Lung microvascular endothelial cell (primary cell): ENCODE measurements at regions not wholly inside any gene's neighbourhood (a gene's known extent, or its start where the extent isn't known, plus 50 kb on each side); places are given as distances from the start of the nearest gene placed in this dataset.
A peak's percentile ranks its signal among the peaks of the same experiment; 100 is the strongest.

Experiments
- DNase-seq, 2 donors: peaks; one replicate each; pipeline versions ENCODE4 v3.0.0 to v3.0.0-alpha.2; 2010; ENCODE audit warnings: low read depth in 2 of 2

GRCh38 chr10:44850356-44850934 lies 60.7 kb upstream of the TMEM72 start:
- peak in 1 of 2 donors; percentile 10 for DNase-seq

- no peak for DNase-seq
Observed at GRCh38 chr10:44851413-44851812, 59.7 kb upstream of the TMEM72 start.

GRCh38 chr10:44851881-44852280 lies 59.3 kb upstream of the TMEM72 start:
- no peak for DNase-seq

- peak in 1 of 2 donors; percentile 57 for DNase-seq
Observed at GRCh38 chr10:44853148-44853734, 57.9 kb upstream of the TMEM72 start.

- DNase-seq, result no peak
Observed at GRCh38 chr10:44853796-44854195, 57.3 kb upstream of the TMEM72 start.

GRCh38 chr10:44854693-44855350 lies 56.3 kb upstream of the TMEM72 start:
- no peak for DNase-seq

GRCh38 chr10:44856696-44857095 lies 54.4 kb upstream of the TMEM72 start:
- no peak for DNase-seq

GRCh38 chr10:44857363-44858016 lies 53.6 kb upstream of the TMEM72 start:
- DNase-seq, result peak; percentile 60 to 82

- no peak for DNase-seq
Observed at GRCh38 chr10:44858017-44858371, 53.1 kb upstream of the TMEM72 start.

- no peak for DNase-seq
Observed at GRCh38 chr10:44858988-44859387, 52.1 kb upstream of the TMEM72 start.

- DNase-seq, result no peak
Observed at GRCh38 chr10:44859546-44860285, 51.4 kb upstream of the TMEM72 start.

GRCh38 chr10:44860811-44861736 lies 50.1 kb upstream of the TMEM72 start:
- peak in 1 of 2 donors; percentile 47 for DNase-seq
